ENCODE measurements at regions not wholly inside any gene's neighbourhood (a gene's known extent, or its start where the extent isn't known, plus 50 kb on each side); places are given as distances from the start of the nearest gene placed in this dataset.

DNA sequence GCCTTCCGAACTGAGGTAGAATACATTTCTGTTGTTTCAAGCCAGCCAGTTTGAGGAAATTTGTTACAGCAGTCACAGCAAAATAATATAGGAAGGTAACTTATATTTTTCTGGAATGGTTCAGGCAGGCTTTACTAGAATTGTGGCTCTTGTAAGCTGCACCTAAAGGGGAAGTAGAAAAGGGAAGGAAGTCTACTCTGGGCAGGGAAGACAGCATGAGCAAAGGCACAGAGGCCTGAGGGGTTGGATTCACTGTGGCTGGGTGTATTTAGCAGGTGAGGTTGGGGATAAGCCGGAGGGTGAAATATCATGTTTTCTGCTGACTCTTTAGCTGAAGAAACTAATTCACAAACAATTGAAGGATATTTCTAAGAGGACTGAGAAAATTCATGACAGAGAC lies 183.5 kb downstream of the GAS1 start (continued):
- TF ChIP-seq, protein P1, sequence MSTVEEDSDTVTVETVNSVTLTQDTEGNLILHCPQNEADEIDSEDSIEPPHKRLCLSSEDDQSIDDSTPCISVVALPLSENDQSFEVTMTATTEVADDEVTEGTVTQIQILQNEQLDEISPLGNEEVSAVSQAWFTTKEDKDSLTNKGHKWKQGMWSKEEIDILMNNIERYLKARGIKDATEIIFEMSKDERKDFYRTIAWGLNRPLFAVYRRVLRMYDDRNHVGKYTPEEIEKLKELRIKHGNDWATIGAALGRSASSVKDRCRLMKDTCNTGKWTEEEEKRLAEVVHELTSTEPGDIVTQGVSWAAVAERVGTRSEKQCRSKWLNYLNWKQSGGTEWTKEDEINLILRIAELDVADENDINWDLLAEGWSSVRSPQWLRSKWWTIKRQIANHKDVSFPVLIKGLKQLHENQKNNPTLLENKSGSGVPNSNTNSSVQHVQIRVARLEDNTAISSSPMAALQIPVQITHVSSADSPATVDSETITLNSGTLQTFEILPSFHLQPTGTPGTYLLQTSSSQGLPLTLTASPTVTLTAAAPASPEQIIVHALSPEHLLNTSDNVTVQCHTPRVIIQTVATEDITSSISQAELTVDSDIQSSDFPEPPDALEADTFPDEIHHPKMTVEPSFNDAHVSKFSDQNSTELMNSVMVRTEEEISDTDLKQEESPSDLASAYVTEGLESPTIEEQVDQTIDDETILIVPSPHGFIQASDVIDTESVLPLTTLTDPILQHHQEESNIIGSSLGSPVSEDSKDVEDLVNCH (CRISPR knock-in tag; IDR thresholded peaks at IDR 0.05): no peak
- no peak for TF ChIP-seq MTA3 (CRISPR knock-in tag; IDR thresholded peaks at IDR 0.05)

- no peak for DNase-seq (ENCODE audit: low spot score)
- H3K27ac ChIP-seq (ENCODE audit: extremely low read length, insufficient read depth, low read length): no peak overlapping the region
- intact Hi-C loops (cut with micrococcal nuclease; ENCODE audit: unreplicated experiment): no loop called here
- FAIRE-seq: no peak
- in situ Hi-C loops (cut with HindIII; ENCODE audit: extremely low pct_ligation_motif_present, low pct_unique_long_range_greater_than_20kb): no loop called here
- no peak for ATAC-seq
- WGBS (ENCODE audit: low lambda C conversion rate): 14% methylated on average over 1 of the region's 1 CpG
- no peaks in the 10 kb centered on the region for H3K79me2 ChIP-seq (ENCODE audit: insufficient read depth, low read length)
- CTCF ChIA-PET (ENCODE audit: low intra/inter-chr PET ratio, low total read pairs): no interaction called here
- POLR2A ChIA-PET: no interaction called here
- H3K4me2 ChIP-seq (ENCODE audit: low read depth, low read length): no peak overlapping the region
- no peak overlapping the region for H2AFZ ChIP-seq (ENCODE audit: low read length)
- H3K4me1 ChIP-seq (ENCODE audit: insufficient read depth, low read length): no peaks in the 10 kb centered on the region
- no peaks in the 10 kb centered on the region for H3K9me3 ChIP-seq (ENCODE audit: low read length)
- H4K20me1 ChIP-seq (ENCODE audit: insufficient read depth, low read length): no peaks in the 10 kb centered on the region
- peaks cover 2 to 10% of the 10 kb centered on the region in 2 experiments; a peak in 1 of 5 replicates for H3K27me3 ChIP-seq (ENCODE audit: control insufficient read depth in 1 of 2, insufficient read depth in 2 of 2, low read length in 2 of 2)
- no peak overlapping the region for H3K4me3 ChIP-seq (replicated peaks in 1 of 3; ENCODE audit: insufficient read depth in 1 of 3, low read depth in 2 of 3, low read length in 3 of 3)
- H3K9ac ChIP-seq (ENCODE audit: insufficient read depth, low read depth, low read length): no peak overlapping the region
- no peaks in the 10 kb centered on the region for H3K36me3 ChIP-seq (replicated peaks in 1 of 2; ENCODE audit: control insufficient read depth in 1 of 2, insufficient read depth in 2 of 2, low read length in 2 of 2)
- no TSS peak for BruUV-seq (replicated peaks)
- TF ChIP-seq ZNF672 (CRISPR knock-in tag; IDR thresholded peaks at IDR 0.05) (no peak), KDM5B (CRISPR knock-in tag; IDR thresholded peaks at IDR 0.05; ENCODE audit: borderline replicate concordance) (no peak), ZFP36L1 (CRISPR knock-in tag; IDR thresholded peaks at IDR 0.05) (no peak), ZNF574 (CRISPR knock-in tag; IDR thresholded peaks at IDR 0.05) (no peak), DNMT1 (CRISPR knock-in tag; IDR thresholded peaks at IDR 0.05) (no peak), ZNF317 (CRISPR knock-in tag; IDR thresholded peaks at IDR 0.05) (no peak), JUN (CRISPR knock-in tag; IDR thresholded peaks at IDR 0.05) (no peak), ZFP36 (IDR thresholded peaks at IDR 0.05; ENCODE audit: borderline replicate concordance, low read depth, low read length, partially characterized antibody) (no peak), ZNF558 (CRISPR knock-in tag; IDR thresholded peaks at IDR 0.05; ENCODE audit: borderline replicate concordance) (no peak), NCOA1 (CRISPR knock-in tag; IDR thresholded peaks at IDR 0.05) (no peak), DZIP1 (CRISPR knock-in tag; IDR thresholded peaks at IDR 0.05) (no peak), ZNF570 (CRISPR knock-in tag; IDR thresholded peaks at IDR 0.05; ENCODE audit: borderline replicate concordance) (no peak)
- TF ChIP-seq, protein P2, sequence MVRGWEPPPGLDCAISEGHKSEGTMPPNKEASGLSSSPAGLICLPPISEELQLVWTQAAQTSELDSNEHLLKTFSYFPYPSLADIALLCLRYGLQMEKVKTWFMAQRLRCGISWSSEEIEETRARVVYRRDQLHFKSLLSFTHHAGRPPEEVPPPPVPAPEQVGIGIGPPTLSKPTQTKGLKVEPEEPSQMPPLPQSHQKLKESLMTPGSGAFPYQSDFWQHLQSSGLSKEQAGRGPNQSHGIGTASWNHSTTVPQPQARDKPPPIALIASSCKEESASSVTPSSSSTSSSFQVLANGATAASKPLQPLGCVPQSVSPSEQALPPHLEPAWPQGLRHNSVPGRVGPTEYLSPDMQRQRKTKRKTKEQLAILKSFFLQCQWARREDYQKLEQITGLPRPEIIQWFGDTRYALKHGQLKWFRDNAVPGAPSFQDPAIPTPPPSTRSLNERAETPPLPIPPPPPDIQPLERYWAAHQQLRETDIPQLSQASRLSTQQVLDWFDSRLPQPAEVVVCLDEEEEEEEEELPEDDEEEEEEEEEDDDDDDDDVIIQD (CRISPR knock-in tag; IDR thresholded peaks at IDR 0.05; ENCODE audit: low read depth): no peak
These were observed 190.0 kb downstream of the GAS1 start for GRCh38 chr9:86757382-86757720.

All from HepG2 (cell line).